Activated CD4-positive, alpha-beta T cell treated with anti-CD3 and anti-CD28 coated beads, Interleukin-2, Interleukin-4, amounts not matched to agents 100 ng/mL and 50 ng/mL, durations not matched to agents 16 hours and 8 hours (primary cell): ENCODE measurements at regions not wholly inside any gene's neighbourhood (a gene's known extent, or its start where the extent isn't known, plus 50 kb on each side); places are given as distances from the start of the nearest gene placed in this dataset.
"Not testable (repeated sequence)": the region's sequence is repeated elsewhere in the genome, so short reads cannot be mapped to it uniquely, and the experiment has no call there.

Experiments
- DNase-seq: peaks from one replicate; pipeline ENCODE4 v3.0.0-alpha.2; 2020; ENCODE audit warnings: low spot score

DNA sequence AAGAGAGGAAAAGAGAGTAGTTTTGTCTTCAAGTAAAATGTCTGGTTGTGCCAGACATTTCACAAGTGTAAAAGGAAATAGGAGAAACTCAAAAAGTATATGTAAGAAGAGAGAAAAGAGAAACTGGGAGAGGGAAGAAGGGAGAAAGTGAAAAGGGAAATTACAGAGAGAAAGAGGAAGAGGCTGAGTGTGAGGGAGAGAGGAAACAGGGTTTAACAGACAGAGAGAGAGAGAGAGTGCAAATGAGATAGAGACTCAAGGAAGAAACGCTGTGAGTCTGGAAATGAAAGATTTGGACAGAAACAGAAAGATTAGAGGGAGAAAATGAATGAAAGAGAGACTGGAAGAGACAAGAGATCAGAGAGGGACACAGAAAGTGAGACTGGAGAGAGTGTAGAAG is 806.2 kb downstream of the PLA2G4A start:
- DNase-seq, result no peak

GRCh38 chr1:187638733-187639434 is 810.1 kb downstream of the PLA2G4A start:
- no peak for DNase-seq

- no peak for DNase-seq
These were observed 812.3 kb downstream of the PLA2G4A start for GRCh38 chr1:187641015-187641414.

- DNase-seq, result no peak
These were observed 812.7 kb downstream of the PLA2G4A start for GRCh38 chr1:187641463-187641862.

GRCh38 chr1:187641907-187642306 is 813.2 kb downstream of the PLA2G4A start:
- DNase-seq, result no peak

- DNase-seq, result no peak
These were observed 816.9 kb downstream of the PLA2G4A start for GRCh38 chr1:187645651-187646050.

- DNase-seq, result no peak
These were observed 817.9 kb downstream of the PLA2G4A start for GRCh38 chr1:187646536-187647107.

- no peak for DNase-seq
These were observed 819.3 kb downstream of the PLA2G4A start for GRCh38 chr1:187648091-187648490.

GRCh38 chr1:187654635-187655034 is 825.9 kb downstream of the PLA2G4A start:
- no peak for DNase-seq

DNA sequence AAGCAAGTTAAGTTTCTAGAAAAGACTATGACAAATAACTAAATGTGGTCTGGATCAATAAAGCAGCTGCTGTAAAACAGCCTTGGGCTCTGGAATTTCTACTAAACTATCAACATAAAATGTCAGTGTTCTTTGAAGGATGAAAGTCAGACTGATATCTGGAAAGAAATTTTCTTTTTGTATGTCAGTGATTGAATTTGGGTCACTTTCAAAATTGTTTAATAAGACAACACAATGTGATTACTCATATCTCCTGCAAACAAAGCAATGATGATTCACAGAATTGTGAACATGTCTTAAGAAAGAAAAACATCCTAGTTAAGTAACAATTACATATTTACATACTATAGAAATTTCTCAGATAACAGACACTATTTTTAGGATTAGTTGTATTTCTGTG is 826.4 kb downstream of the PLA2G4A start:
- DNase-seq, result no peak

DNA sequence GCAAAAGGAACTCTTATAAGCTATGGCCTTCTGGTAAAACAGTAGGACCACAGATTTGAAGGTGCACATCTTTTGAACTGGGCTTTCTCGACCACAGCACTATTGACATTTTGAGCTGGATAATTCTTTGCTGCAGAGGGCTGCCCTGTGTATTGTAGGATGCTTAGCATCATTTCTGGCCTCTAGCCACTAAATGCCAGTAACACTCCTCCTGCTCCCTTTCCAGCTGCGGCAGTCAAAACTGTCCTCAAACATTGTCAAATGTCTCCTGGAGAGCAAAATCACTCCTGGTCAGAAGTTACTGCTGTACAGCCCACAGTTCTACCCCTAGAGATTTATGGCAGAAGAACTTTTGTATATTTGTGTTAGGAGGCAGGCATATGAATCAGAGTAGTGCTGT is 836.7 kb downstream of the PLA2G4A start:
- no peak for DNase-seq

DNA sequence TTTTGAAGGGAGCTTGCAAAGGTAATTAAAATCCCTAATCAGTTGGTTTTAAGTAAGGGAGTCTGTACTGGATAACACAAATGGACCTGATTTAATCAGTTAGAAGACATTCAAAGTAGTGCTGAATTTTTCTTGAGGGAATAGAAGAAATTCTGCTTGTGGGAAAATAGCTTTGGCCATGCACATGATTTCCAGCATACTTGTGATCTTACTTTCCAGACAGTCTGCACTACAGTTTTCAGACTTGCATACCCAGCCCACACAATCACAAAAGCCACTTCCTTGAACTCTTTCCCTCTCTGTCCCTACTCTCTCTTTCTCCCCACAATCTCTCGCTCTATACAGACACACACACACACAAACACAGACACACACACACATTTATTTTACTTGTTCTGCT is 852.1 kb downstream of the PLA2G4A start:
- no peak for DNase-seq

DNA sequence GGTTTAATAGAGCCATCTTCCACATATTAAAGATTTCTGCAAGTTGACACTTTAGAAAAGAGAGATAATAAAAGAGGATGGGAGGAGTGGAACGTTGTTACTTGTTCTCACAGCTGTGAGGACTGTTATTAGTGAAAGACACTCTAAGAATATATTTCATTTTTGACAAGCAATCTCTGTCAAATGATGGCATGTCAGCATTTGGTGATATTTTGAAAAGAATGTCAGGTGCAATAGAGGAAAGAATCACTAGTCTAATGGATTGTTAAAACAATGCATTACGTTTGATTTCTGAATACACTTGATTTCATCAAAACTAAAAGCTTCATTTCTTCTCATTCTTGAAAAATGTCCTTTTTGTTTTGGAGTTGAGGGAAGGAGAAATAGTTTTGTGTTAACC is 853.4 kb downstream of the PLA2G4A start:
- DNase-seq, result no peak

GRCh38 chr1:187685333-187685732 is 856.6 kb downstream of the PLA2G4A start:
- no peak for DNase-seq

DNA sequence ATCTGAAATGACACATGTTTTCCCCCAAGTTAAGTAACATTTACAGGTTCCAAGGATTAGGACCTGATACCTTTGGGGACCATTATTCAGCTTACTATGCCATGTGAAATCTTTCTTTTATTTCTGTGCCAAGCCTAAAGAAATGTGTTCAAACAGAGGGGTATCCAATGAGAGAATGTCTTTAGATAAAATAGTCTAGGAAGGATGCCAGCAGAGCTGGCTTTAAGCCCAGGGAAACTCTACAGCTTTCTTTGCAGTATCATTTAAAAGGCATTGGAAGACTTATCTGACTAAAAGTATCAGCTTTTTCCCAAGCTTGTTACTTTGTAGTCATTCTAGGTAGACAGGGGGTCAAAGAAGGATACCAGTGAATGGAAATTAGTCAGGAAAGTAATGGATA is 860.4 kb downstream of the PLA2G4A start:
- no peak for DNase-seq

GRCh38 chr1:187691439-187691838 is 862.7 kb downstream of the PLA2G4A start:
- DNase-seq, result no peak

DNA sequence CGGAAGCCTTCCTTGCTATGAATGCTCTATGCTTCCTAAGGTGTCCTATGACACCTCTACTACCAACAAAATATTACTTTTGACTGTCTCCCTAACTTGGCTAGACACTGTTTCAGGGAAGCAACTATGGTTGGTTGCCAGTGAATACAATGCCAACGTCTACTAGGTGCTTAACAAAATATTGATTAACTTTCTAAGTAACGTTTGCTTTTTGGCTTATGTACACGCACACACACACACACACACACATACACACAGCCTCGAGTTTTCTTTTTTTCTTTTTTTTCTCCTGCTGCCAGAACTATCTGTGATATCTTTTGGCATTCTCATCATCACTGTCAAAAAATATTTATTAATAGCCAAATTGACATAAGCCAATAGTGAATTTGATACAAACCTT is 864.0 kb downstream of the PLA2G4A start:
- DNase-seq, result no peak

DNA sequence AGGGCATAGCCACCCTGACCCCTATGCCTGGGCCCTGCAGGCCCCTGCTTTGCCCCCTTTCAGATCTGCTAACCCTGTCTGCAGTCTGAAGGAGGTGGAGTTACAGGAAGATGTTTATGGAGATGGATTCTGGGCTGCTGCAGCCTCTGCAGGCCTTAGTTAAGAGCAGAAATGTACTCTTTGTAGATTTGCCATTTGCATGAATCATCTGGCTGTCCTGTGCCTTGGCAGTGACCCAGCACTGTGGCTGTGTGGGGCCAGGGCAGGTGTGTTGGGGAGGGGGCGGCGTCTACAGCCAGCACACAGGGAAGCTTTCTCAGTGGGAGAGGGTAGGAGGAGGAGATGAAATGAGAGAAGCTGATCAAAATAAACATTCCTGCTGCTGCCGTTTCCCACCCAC is 867.3 kb downstream of the PLA2G4A start:
- DNase-seq, result no peak

DNA sequence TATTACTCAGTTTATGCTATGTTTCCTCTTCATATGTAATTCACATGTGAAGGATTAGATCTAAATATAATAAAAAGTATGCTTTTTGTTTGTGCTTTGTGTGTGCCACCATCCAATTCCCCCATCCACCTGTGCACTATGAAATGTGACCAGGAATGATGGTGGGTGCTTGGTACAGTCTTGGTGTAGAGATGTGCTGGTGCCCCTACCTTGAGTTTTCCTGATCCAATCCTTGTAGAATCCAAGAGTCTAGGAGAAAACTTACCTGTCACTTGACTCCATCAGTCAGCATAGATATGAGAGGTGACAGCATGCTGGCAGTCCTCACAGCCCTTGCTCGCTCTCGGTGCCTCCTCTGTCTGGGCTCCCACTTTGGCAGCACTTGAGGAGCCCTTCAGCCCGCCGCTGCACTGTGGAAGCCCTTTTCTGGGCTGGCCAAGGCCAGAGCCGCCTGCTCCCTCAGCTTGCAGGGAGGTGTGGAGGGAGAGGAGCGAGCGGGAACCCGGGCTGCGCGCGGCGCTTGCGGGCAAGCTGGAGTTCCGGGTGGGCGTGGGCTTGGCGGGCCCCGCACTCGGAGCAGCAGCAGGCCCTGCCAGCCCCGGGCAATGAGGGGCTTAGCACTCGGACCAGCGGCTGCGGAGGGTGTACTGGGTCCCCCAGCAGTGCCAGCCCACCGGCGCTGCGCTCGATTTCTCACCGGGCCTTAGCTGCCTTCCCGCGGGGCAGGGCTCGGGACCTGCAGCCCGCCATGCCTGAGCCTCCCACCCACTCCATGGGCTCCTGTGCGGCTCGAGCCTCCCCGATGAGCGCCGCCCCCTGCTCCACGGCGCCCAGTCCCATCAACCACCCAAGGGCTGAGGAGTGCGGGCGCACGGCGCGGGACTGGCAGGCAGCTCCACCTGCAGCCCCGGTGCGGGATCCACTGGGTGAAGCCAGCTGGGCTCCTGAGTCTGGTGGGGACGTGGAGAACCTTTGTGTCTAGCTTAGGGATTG is 874.7 kb downstream of the PLA2G4A start:
- DNase-seq, result not testable (repeated sequence)

GRCh38 chr1:187714470-187714869 is 885.7 kb downstream of the PLA2G4A start:
- DNase-seq, result no peak

DNA sequence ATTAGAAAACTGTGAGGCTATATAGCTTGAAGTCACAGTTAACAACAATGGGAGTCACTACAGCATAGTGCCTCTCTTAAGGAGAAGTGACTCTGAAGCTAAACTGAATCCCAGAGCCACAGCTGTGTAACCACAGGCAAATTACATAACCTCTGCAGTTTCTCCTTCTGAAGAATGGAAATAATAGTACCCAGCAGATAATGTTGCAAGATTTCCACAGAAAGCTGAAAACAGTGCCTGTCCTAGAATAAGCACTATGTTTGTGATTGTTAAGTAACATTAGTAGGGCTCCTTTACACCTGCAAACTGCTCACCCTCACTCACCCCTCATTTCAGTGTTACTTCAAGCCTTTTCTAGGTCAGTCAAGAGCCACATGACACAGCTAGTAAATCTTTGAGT is 886.7 kb downstream of the PLA2G4A start:
- no peak for DNase-seq

DNA sequence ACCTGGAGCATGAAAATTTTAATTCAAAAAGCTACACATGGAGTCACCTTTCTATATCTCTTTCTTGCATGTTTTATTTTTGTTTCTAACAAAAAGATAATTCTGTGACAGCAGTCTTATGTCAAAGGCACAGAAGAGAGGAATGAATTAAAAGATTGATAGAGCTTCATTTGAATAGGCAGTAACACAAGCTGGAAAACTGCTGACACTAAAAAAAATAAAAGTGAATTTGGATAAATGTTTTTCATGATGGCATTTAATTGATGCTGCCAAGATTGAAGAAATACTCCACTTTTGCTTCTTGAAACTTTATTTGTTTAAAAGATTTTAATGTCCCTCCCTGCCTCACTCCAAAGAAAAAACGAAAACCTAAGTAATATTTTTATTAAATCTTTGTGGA is 887.4 kb downstream of the PLA2G4A start:
- DNase-seq, result no peak

- DNase-seq, result no peak
These were observed 889.8 kb downstream of the PLA2G4A start for GRCh38 chr1:187718527-187718926.
